GM23338 (cell line): ENCODE measurements at regions not wholly inside any gene's neighbourhood (a gene's known extent, or its start where the extent isn't known, plus 50 kb on each side); places are given as distances from the start of the nearest gene placed in this dataset.

ENCODE experiments used
- ATAC-seq: fragments of 200-7000 bp; cut with Tn5 transposase; 3 replicates; pipeline ENCODE4 v1.9.1; 2020
- DNase-seq: peaks from one replicate; pipeline ENCODE4 v3.0.0-alpha.2; 2015; ENCODE audit warnings: low spot score
- H2AFZ ChIP-seq: fragments of 200-600 bp; sonication (generic); 2 replicates; pipeline ENCODE4 v1.8.0; 2016; ENCODE audit warnings: antibody characterized with exemption, mild to moderate bottlenecking, moderate library complexity
- H3F3A ChIP-seq: fragments of 200-600 bp; sonication (generic); replicated peaks from 2 replicates; pipeline ENCODE4 v1.8.0; 2017; ENCODE audit warnings: antibody characterized with exemption, mixed run types, low read depth
- H3K27ac ChIP-seq: fragments of 200-600 bp; sonication (generic); 2 replicates; pipeline ENCODE4 v1.6.1; 2016; ENCODE audit warnings: low read depth
- H3K27me3 ChIP-seq: fragments of 200-600 bp; sonication (generic); 2 replicates; pipeline ENCODE4 v1.8.0; 2016; ENCODE audit warnings: mild to moderate bottlenecking, mixed run types, moderate library complexity; ENCODE audit not compliant: insufficient read depth
- H3K36me3 ChIP-seq: fragments of 200-600 bp; sonication (generic); 2 replicates; pipeline ENCODE4 v1.8.0; 2016; ENCODE audit warnings: mild to moderate bottlenecking; ENCODE audit not compliant: insufficient read depth
- H3K4me1 ChIP-seq: fragments of 200-600 bp; sonication (generic); 2 replicates; pipeline ENCODE4 v1.8.0; 2016; ENCODE audit warnings: mild to moderate bottlenecking, moderate library complexity; ENCODE audit not compliant: insufficient read depth
- H3K4me2 ChIP-seq: fragments of 200-600 bp; sonication (generic); 2 replicates; pipeline ENCODE4 v1.7.1; 2017; ENCODE audit warnings: mixed run types
- H3K4me3 ChIP-seq: fragments of 200-600 bp; sonication (generic); 2 replicates; pipeline ENCODE4 v1.6.1; 2016; ENCODE audit warnings: mixed run types
- H3K79me2 ChIP-seq: fragments of 200-600 bp; sonication (generic); replicated peaks from 2 replicates; pipeline ENCODE4 v1.8.0; 2017; ENCODE audit warnings: mild to moderate bottlenecking; ENCODE audit not compliant: insufficient read depth
- H3K9me2 ChIP-seq: fragments of 200-600 bp; sonication (generic); 2 replicates; pipeline ENCODE4 v1.8.0; 2017; ENCODE audit not compliant: insufficient read depth
- H4K20me1 ChIP-seq: fragments of 200-600 bp; sonication (generic); replicated peaks from 2 replicates; pipeline ENCODE4 v1.8.0; 2017; ENCODE audit warnings: mild to moderate bottlenecking; ENCODE audit not compliant: insufficient read depth
- H3K27ac Mint-ChIP-seq: 2 replicates; pipeline ENCODE4 v1.8.0; 2020; ENCODE audit warnings: inconsistent platforms, mild to moderate bottlenecking, moderate library complexity, mixed read lengths
- H3K27me3 Mint-ChIP-seq: 3 replicates; pipeline ENCODE4 v1.8.0; 2022; ENCODE audit warnings: low read depth, mild to moderate bottlenecking, moderate library complexity, mixed read lengths, inconsistent platforms; ENCODE audit not compliant: insufficient read depth, poor library complexity
- H3K36me3 Mint-ChIP-seq: 3 replicates; pipeline ENCODE4 v1.8.0; 2021; ENCODE audit warnings: low read depth, mild to moderate bottlenecking, inconsistent platforms, moderate library complexity, mixed read lengths
- H3K4me1 Mint-ChIP-seq: 3 replicates; pipeline ENCODE4 v1.8.0; 2020; ENCODE audit warnings: mild to moderate bottlenecking, inconsistent platforms, mixed read lengths
- H3K4me3 Mint-ChIP-seq: 3 replicates; pipeline ENCODE4 v1.8.0; 2021; ENCODE audit warnings: moderate library complexity, mild to moderate bottlenecking, inconsistent platforms, mixed read lengths
- H3K9me3 Mint-ChIP-seq: 3 replicates; pipeline ENCODE4 v1.8.0; 2020; ENCODE audit warnings: moderate library complexity, mild to moderate bottlenecking, inconsistent platforms, mixed read lengths
- CREB1 ChIP-seq: fragments of 250-450 bp; sonication (Bioruptor Pico); IDR thresholded peaks from 2 replicates; pipeline ENCODE4 v1.5.0; 2020; ENCODE audit warnings: low read depth, mild to moderate bottlenecking, moderate library complexity
- CTCF ChIP-seq, 2 experiments: fragments of 200-600 bp in 1 of 2; sonication (generic) in 1 of 2; conservative IDR thresholded peaks; 2 replicates each; pipeline versions ENCODE4 v1.5.1 to v1.6.1; 2016 to 2017; ENCODE audit warnings: antibody characterized with exemption in 2 of 2, low read depth in 2 of 2, mild to moderate bottlenecking in 2 of 2, moderate library complexity in 1 of 2
- ETS1 ChIP-seq: IDR thresholded peaks from 2 replicates; pipeline ENCODE4 v1.6.1; 2016; ENCODE audit warnings: antibody characterized with exemption
- EZH2 ChIP-seq: fragments of 200-600 bp; sonication (generic); IDR thresholded peaks from one replicate; pipeline ENCODE4 v1.8.0; 2017; ENCODE audit warnings: antibody characterized with exemption, mild to moderate bottlenecking, low read depth; ENCODE audit not compliant: unreplicated experiment
- EZH2phosphoT487 ChIP-seq: fragments of 200-600 bp; sonication (generic); IDR thresholded peaks from one replicate; pipeline ENCODE4 v1.8.1; 2018; ENCODE audit warnings: antibody characterized with exemption; ENCODE audit not compliant: unreplicated experiment
- JUNB ChIP-seq: IDR thresholded peaks from one replicate; pipeline ENCODE4 v1.6.1; 2016; ENCODE audit warnings: antibody characterized with exemption; ENCODE audit not compliant: unreplicated experiment
- NANOG ChIP-seq: IDR thresholded peaks from 2 replicates; pipeline ENCODE4 v1.6.1; 2016; ENCODE audit warnings: antibody characterized with exemption, borderline replicate concordance
- POLR2AphosphoS5 ChIP-seq: IDR thresholded peaks from 2 replicates; pipeline ENCODE4 v1.6.1; 2016; ENCODE audit warnings: antibody characterized with exemption, low read depth
- REST ChIP-seq: IDR thresholded peaks from one replicate; pipeline ENCODE4 v1.6.1; 2018; ENCODE audit warnings: antibody characterized with exemption; ENCODE audit not compliant: unreplicated experiment
- STAT1 ChIP-seq: IDR thresholded peaks from one replicate; pipeline ENCODE4 v1.6.1; 2016; ENCODE audit warnings: antibody characterized with exemption; ENCODE audit not compliant: unreplicated experiment
- ZNF114 ChIP-seq: fragments of 250-450 bp; sonication (Bioruptor Pico); IDR thresholded peaks from 2 replicates; pipeline ENCODE4 v1.5.0; 2020; ENCODE audit warnings: mild to moderate bottlenecking, moderate library complexity
- ZNF331 ChIP-seq: fragments of 250-450 bp; sonication (Bioruptor Pico); IDR thresholded peaks from 2 replicates; pipeline ENCODE4 v1.5.0; 2020; ENCODE audit warnings: low read depth, mild to moderate bottlenecking, moderate library complexity
- ZNF462 ChIP-seq: fragments of 250-450 bp; sonication (Bioruptor Pico); IDR thresholded peaks from 2 replicates; pipeline ENCODE4 v1.5.0; 2020; ENCODE audit warnings: mild to moderate bottlenecking, moderate library complexity

GRCh38 chr10:88089498-88089897, 226.1 kb downstream of the PTEN start:
- Histone ChIP-seq H3K27me3 (no peaks in the 10 kb centered on the region), H3K9me2 (no peaks in the 10 kb centered on the region), H3K36me3 (no peaks in the 10 kb centered on the region), H3K4me1 (no peaks in the 10 kb centered on the region), H4K20me1 (no peaks in the 10 kb centered on the region), H3K79me2 (no peaks in the 10 kb centered on the region), H3F3A (no peaks in the 10 kb centered on the region), H3K27ac (no peak overlapping the region), H3K4me2 (no peak overlapping the region), H3K4me3 (no peak overlapping the region), H2AFZ (no peak overlapping the region)
- H3K4me1 Mint-ChIP-seq, result no peaks in the 10 kb centered on the region
- no peak overlapping the region for H3K27ac Mint-ChIP-seq
- H3K36me3 Mint-ChIP-seq, result no peaks in the 10 kb centered on the region
- no peak for DNase-seq
- H3K27me3 Mint-ChIP-seq, result no peaks in the 10 kb centered on the region
- no peaks in the 10 kb centered on the region for H3K9me3 Mint-ChIP-seq
- TF ChIP-seq CREB1 (CRISPR knock-in tag), result no peak
- no peak for TF ChIP-seq JUNB
- no peak for TF ChIP-seq ZNF114 (CRISPR knock-in tag)
- TF ChIP-seq ZNF331, result no peak
- no peak for TF ChIP-seq ZNF462 (CRISPR knock-in tag)
- no peak for TF ChIP-seq EZH2
- TF ChIP-seq ETS1, result no peak
- no peak for TF ChIP-seq NANOG
- no peak for TF ChIP-seq REST
- no peak for TF ChIP-seq STAT1
- no peak for TF ChIP-seq EZH2phosphoT487
- no peak for TF ChIP-seq CTCF (conservative IDR thresholded peaks at IDR 0.05; ENCODE audit: low read depth in 2 of 2)
- no peak for TF ChIP-seq POLR2AphosphoS5
- ATAC-seq, result no peak
- no peak overlapping the region for H3K4me3 Mint-ChIP-seq
